ENCODE measurements at regions not wholly inside any gene's neighbourhood (a gene's known extent, or its start where the extent isn't known, plus 50 kb on each side); places are given as distances from the start of the nearest gene placed in this dataset.

- Mint-ChIP-seq H3K36me3 (no peaks in the 10 kb centered on the region), H3K27ac (no peak overlapping the region), H3K4me3 (no peak overlapping the region), H3K27me3 (peaks cover under 1 to 1% of the 10 kb centered on the region in 2 donors), H3K9me3 (peaks cover 0 to 5% (median 0%) of the 10 kb centered on the region in 3 donors), H3K4me1 (no peaks in the 10 kb centered on the region)
- Histone ChIP-seq H3K27ac (ENCODE audit: low read length) (no peak overlapping the region), H3K4me1 (ENCODE audit: control insufficient read depth in 1 of 2, extremely low read depth in 1 of 2, insufficient read depth in 2 of 2, low read length in 2 of 2) (no peaks in the 10 kb centered on the region), H3K36me3 (ENCODE audit: control insufficient read depth in 2 of 2, extremely low read depth in 1 of 2, insufficient read depth in 1 of 2, low read length in 1 of 2) (no peaks in the 10 kb centered on the region), H3K9me3 (no peaks in the 10 kb centered on the region), H3K27me3 (replicated peaks in 1 of 2; ENCODE audit: control insufficient read depth in 2 of 2, extremely low read depth in 1 of 2, insufficient read depth in 2 of 2, low read length in 1 of 2) (peaks cover 0 to 25% of the 10 kb centered on the region in 2 experiments), H3K4me3 (ENCODE audit: control insufficient read depth in 1 of 2, extremely low read depth in 1 of 2, low read length in 1 of 2) (no peak overlapping the region)
- ATAC-seq (replicated peaks in 1 of 4) = no peak
- WGBS (ENCODE audit: insufficient coverage) = no CpG with 5 or more reads among the region's 2 CpGs
- DNase-seq = no peak
- ChIA-PET POLR2A (no interaction called here), CTCF (no interaction called here)
Measured at GRCh38 chr14:104245723-104246122, 107.3 kb downstream of the KIF26A start.

DNA sequence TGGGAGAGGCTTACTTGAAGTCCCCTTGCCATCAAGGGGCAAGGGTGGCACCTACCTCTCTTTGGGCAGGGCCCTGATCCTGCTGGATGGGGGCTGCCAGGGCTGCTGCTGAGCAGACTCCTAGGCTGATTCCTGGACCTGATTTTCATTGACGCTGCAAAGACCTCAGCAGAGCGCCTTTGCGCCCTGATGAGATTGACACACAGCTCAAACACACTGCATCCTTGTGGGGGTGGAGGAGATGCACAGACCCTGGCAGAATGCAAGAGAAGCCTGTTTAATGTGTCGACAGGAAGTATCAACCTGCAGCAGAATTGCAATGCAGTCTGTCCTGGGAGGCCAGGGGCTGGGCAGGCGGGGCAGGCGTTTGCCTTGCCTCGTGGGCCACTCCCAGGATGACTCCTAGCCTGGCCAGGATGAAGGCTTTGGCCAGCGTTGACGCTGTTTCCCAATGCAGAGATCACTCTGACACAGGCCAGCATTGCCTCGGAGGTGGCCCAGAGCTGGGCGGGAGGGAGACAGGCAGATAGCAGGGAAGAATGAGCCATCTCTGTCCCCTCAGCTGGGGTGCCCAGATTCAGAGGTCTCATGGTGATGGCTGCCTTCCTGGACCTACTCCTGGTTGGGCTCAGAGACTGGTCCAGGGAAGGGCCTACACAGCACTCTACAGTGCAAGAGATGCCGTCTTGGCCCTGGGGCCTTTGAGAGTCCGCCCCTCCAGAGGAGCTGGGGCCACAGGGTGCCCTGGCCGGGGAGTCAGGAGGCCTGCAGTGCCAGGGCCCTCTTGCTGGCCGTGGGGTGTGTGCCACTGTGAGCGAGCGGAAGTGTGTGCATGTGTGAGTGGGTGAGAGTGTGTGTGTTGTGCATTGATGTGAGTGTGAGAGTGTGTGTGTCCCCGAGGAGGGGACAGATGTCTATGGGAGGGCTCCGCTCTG is 108.3 kb downstream of the KIF26A start:
- no peak overlapping the region for H3K4me3 ChIP-seq (ENCODE audit: control insufficient read depth in 1 of 2, extremely low read depth in 1 of 2, low read length in 1 of 2)
- ATAC-seq (replicated peaks in 1 of 4) (no peak), DNase-seq (peak in 2 of 35 experiments; percentile 10)
- H3K36me3 Mint-ChIP-seq = no peaks in the 10 kb centered on the region
- H3K27me3 Mint-ChIP-seq = no peaks in the 10 kb centered on the region
- H3K4me1 Mint-ChIP-seq = no peaks in the 10 kb centered on the region
- H3K4me1 ChIP-seq (ENCODE audit: control insufficient read depth in 1 of 2, extremely low read depth in 1 of 2, insufficient read depth in 2 of 2, low read length in 2 of 2) = no peaks in the 10 kb centered on the region
- peaks cover 0 to 5% (median 0%) of the 10 kb centered on the region in 3 donors for H3K9me3 Mint-ChIP-seq
- peaks cover 0 to 23% of the 10 kb centered on the region in 2 experiments for H3K27me3 ChIP-seq (replicated peaks in 1 of 2; ENCODE audit: control insufficient read depth in 2 of 2, extremely low read depth in 1 of 2, insufficient read depth in 2 of 2, low read length in 1 of 2)
- 80% methylated on average over 16 of the region's 19 CpGs for WGBS (ENCODE audit: insufficient coverage)
- no peaks in the 10 kb centered on the region for H3K36me3 ChIP-seq (ENCODE audit: control insufficient read depth in 2 of 2, extremely low read depth in 1 of 2, insufficient read depth in 1 of 2, low read length in 1 of 2)
- ChIA-PET POLR2A (no interaction called here), CTCF (no interaction called here)
- H3K9me3 ChIP-seq = no peaks in the 10 kb centered on the region
- no peak overlapping the region for H3K27ac Mint-ChIP-seq
- no peak overlapping the region for H3K4me3 Mint-ChIP-seq
- H3K27ac ChIP-seq (ENCODE audit: low read length) = no peak overlapping the region

DNA sequence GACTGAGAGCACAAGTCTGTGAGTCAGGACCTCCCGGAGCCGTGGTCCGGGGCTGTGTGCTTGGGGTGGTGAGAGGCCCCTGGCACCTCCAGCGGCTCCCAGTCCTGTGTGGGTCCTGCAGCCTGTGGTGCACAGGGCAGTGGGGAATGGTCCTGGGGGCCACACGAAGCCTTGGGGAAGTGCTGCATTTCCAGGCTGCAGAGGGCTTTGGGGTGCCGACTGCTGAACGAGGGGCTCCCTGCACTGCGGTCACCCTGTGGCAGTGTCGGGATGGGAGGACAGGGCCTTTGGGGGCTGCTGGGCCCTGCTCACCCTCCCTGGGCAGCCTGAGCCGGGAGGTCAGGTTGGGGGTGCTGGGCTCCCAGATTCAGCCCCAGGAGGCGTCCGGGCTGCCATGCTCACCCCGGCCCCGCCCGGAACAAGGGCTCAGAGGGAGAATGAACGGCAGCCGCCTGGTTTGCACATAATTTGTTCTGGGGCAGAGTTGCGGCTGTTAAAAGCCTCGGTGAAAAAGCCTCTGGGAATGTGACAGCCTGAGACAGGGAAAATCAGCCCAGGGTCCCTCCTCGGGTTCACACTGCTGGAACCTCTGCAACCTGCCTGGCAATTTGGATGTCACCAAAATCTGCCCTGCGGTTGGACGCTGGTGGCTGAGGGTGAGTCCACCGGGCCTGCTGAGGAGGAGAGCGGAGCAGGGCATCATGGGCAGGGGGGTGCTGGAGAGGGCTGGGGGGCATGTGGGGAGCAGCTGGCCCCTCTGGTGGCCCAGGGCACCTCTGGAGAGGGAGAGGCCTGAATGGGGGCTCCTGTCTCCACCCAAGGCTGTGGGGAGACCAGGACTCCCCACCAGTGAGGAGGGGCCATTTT is 109.2 kb downstream of the KIF26A start:
- Mint-ChIP-seq H3K36me3 (no peaks in the 10 kb centered on the region), H3K4me1 (no peaks in the 10 kb centered on the region), H3K4me3 (no peak overlapping the region), H3K27ac (no peak overlapping the region), H3K9me3 (peaks cover 0 to 2% (median 0%) of the 10 kb centered on the region in 3 donors), H3K27me3 (no peaks in the 10 kb centered on the region)
- 83% methylated on average over 19 of the region's 24 CpGs for WGBS (ENCODE audit: insufficient coverage)
- Histone ChIP-seq H3K4me3 (ENCODE audit: control insufficient read depth in 1 of 2, extremely low read depth in 1 of 2, low read length in 1 of 2) (no peak overlapping the region), H3K36me3 (ENCODE audit: control insufficient read depth in 2 of 2, extremely low read depth in 1 of 2, insufficient read depth in 1 of 2, low read length in 1 of 2) (no peaks in the 10 kb centered on the region), H3K27me3 (replicated peaks in 1 of 2; ENCODE audit: control insufficient read depth in 2 of 2, extremely low read depth in 1 of 2, insufficient read depth in 2 of 2, low read length in 1 of 2) (peaks cover 0 to 23% of the 10 kb centered on the region in 2 experiments), H3K27ac (ENCODE audit: low read length) (no peak overlapping the region), H3K9me3 (no peaks in the 10 kb centered on the region), H3K4me1 (ENCODE audit: control insufficient read depth in 1 of 2, extremely low read depth in 1 of 2, insufficient read depth in 2 of 2, low read length in 2 of 2) (no peaks in the 10 kb centered on the region)
- CTCF ChIA-PET = no interaction called here
- POLR2A ChIA-PET = no interaction called here
- ATAC-seq (replicated peaks in 1 of 4) = no peak
- peak in 1 of 35 experiments; percentile 10 for DNase-seq

DNA sequence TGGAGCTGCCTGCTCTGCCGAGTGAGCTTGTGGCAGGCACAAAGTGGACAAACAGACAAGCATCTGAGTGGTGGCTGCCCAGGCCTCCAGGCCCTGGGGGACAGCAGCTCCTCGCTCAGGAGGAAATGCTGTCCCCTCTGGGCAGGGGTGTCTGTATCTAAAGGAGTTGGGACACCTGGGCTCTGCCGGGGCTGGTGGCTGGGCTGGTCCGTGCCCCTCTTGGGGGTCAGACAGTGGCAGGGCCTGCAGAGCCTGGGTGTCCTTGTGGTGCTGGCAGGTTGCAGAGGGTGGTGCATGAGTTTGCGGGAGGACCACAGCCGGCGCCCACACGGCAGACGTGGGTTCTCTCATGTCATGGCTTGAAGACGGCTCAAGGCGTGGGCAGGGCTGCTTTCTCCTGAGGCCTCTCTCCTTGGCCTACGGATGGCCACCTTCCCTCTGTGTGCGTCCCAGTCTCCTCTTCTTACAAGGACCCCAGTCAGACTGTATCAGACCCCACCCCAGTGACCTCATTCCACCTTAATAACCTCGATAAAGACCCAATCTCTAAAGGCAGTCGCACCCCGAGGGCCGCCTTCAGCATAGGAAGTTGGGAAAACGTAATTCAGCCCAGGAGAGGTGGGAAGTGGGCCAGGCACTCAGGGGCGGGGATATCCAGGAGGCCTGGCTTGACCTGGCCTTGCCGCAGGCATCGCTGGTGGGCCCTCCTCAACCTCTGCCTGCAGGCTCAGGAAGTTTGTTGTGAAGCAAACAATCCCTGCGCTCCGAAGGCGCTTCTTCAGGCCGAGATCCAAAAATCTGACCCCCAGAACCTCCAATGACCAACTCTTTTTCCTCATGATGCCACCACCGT is 110.0 kb downstream of the KIF26A start:
- no peak overlapping the region for H3K27ac ChIP-seq (ENCODE audit: low read length)
- no peaks in the 10 kb centered on the region for H3K36me3 Mint-ChIP-seq
- H3K9me3 Mint-ChIP-seq = peaks cover 0 to 2% (median 0%) of the 10 kb centered on the region in 3 donors
- H3K4me1 Mint-ChIP-seq = no peaks in the 10 kb centered on the region
- DNase-seq (peak in 2 of 35 experiments; percentile 10 to 22), ATAC-seq (replicated peaks in 1 of 4) (no peak)
- no peaks in the 10 kb centered on the region for H3K9me3 ChIP-seq
- peaks cover 0 to 23% of the 10 kb centered on the region in 2 experiments for H3K27me3 ChIP-seq (replicated peaks in 1 of 2; ENCODE audit: control insufficient read depth in 2 of 2, extremely low read depth in 1 of 2, insufficient read depth in 2 of 2, low read length in 1 of 2)
- no peak overlapping the region for H3K27ac Mint-ChIP-seq
- no peak overlapping the region for H3K4me3 Mint-ChIP-seq
- H3K4me1 ChIP-seq (ENCODE audit: control insufficient read depth in 1 of 2, extremely low read depth in 1 of 2, insufficient read depth in 2 of 2, low read length in 2 of 2) = no peaks in the 10 kb centered on the region
- H3K4me3 ChIP-seq (ENCODE audit: control insufficient read depth in 1 of 2, extremely low read depth in 1 of 2, low read length in 1 of 2) = no peak overlapping the region
- no peaks in the 10 kb centered on the region for H3K36me3 ChIP-seq (ENCODE audit: control insufficient read depth in 2 of 2, extremely low read depth in 1 of 2, insufficient read depth in 1 of 2, low read length in 1 of 2)
- no peaks in the 10 kb centered on the region for H3K27me3 Mint-ChIP-seq
- WGBS (ENCODE audit: insufficient coverage) = 83% methylated on average over 21 of the region's 26 CpGs
- ChIA-PET CTCF (no interaction called here), POLR2A (no interaction called here)

- Histone ChIP-seq H3K36me3 (ENCODE audit: control insufficient read depth in 2 of 2, extremely low read depth in 1 of 2, insufficient read depth in 1 of 2, low read length in 1 of 2) (no peaks in the 10 kb centered on the region), H3K4me1 (ENCODE audit: control insufficient read depth in 1 of 2, extremely low read depth in 1 of 2, insufficient read depth in 2 of 2, low read length in 2 of 2) (no peaks in the 10 kb centered on the region), H3K4me3 (ENCODE audit: control insufficient read depth in 1 of 2, extremely low read depth in 1 of 2, low read length in 1 of 2) (no peak overlapping the region), H3K9me3 (no peaks in the 10 kb centered on the region), H3K27ac (ENCODE audit: low read length) (no peak overlapping the region), H3K27me3 (replicated peaks in 1 of 2; ENCODE audit: control insufficient read depth in 2 of 2, extremely low read depth in 1 of 2, insufficient read depth in 2 of 2, low read length in 1 of 2) (peaks cover 0 to 22% of the 10 kb centered on the region in 2 experiments)
- ATAC-seq (replicated peaks in 1 of 4) (no peak), DNase-seq (peak in 2 of 35 experiments; percentile 0 to 20)
- H3K27ac Mint-ChIP-seq = no peak overlapping the region
- no peaks in the 10 kb centered on the region for H3K36me3 Mint-ChIP-seq
- peaks cover 0 to 2% (median 0%) of the 10 kb centered on the region in 3 donors for H3K9me3 Mint-ChIP-seq
- ChIA-PET POLR2A (no interaction called here), CTCF (no interaction called here)
- WGBS (ENCODE audit: insufficient coverage) = 96% methylated on average over 7 of the region's 9 CpGs
- no peak overlapping the region for H3K4me3 Mint-ChIP-seq
- H3K27me3 Mint-ChIP-seq = no peaks in the 10 kb centered on the region
- H3K4me1 Mint-ChIP-seq = no peaks in the 10 kb centered on the region
Measured at GRCh38 chr14:104249089-104249488, 110.7 kb downstream of the KIF26A start.

DNA sequence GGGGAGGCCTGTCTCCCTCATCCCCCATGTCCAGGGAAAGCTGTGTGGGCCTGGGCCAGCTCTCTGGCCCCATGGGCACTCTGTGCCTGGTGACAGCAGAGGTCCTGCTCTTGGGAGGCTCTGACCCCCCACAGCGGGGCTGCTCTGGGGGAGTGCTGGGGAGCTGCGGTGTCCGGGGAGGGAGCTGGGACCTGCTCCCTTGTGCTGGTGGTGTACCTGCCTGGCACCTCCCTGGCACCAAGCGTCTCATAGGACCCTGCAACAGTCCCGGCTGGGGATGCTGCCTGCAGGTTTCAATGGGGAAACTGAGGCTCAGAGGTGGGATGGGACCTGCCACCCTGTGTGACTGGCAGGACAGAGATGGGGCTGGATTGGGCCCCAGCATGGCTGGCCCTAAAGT is 111.3 kb downstream of the KIF26A start:
- no peak overlapping the region for H3K27ac ChIP-seq (ENCODE audit: low read length)
- peaks cover 0 to 20% of the 10 kb centered on the region in 2 experiments for H3K27me3 ChIP-seq (replicated peaks in 1 of 2; ENCODE audit: control insufficient read depth in 2 of 2, extremely low read depth in 1 of 2, insufficient read depth in 2 of 2, low read length in 1 of 2)
- ChIA-PET CTCF (no interaction called here), POLR2A (no interaction called here)
- WGBS (ENCODE audit: insufficient coverage) = 87% methylated on average over 5 of the region's 5 CpGs
- DNase-seq (peak in 1 of 35 experiments; percentile 0), ATAC-seq (replicated peaks in 1 of 4) (no peak)
- Mint-ChIP-seq H3K4me3 (no peak overlapping the region), H3K27me3 (peaks cover 3% of the 10 kb centered on the region in 2 donors), H3K4me1 (no peaks in the 10 kb centered on the region), H3K9me3 (peaks cover 0 to 2% (median 0%) of the 10 kb centered on the region in 3 donors), H3K36me3 (no peaks in the 10 kb centered on the region), H3K27ac (no peak overlapping the region)
- H3K36me3 ChIP-seq (ENCODE audit: control insufficient read depth in 2 of 2, extremely low read depth in 1 of 2, insufficient read depth in 1 of 2, low read length in 1 of 2) = no peaks in the 10 kb centered on the region
- no peaks in the 10 kb centered on the region for H3K4me1 ChIP-seq (ENCODE audit: control insufficient read depth in 1 of 2, extremely low read depth in 1 of 2, insufficient read depth in 2 of 2, low read length in 2 of 2)
- H3K9me3 ChIP-seq = no peaks in the 10 kb centered on the region
- H3K4me3 ChIP-seq (ENCODE audit: control insufficient read depth in 1 of 2, extremely low read depth in 1 of 2, low read length in 1 of 2) = no peak overlapping the region
